Neural cell (in vitro differentiated cells): ENCODE measurements at regions not wholly inside any gene's neighbourhood (a gene's known extent, or its start where the extent isn't known, plus 50 kb on each side); places are given as distances from the start of the nearest gene placed in this dataset.

ENCODE experiments used
- H2AFZ ChIP-seq: fragments of 200-600, 300-800 bp; sonication (generic), shearing (Covaris generic); 2 replicates; pipeline ENCODE4 v1.6.0; 2014; ENCODE audit warnings: low read depth, mild to moderate bottlenecking, antibody characterized with exemption, low read length, moderate library complexity
- H3F3A ChIP-seq: fragments of 200-600 bp; shearing (Covaris generic); 2 replicates; pipeline ENCODE4 v1.6.1; 2016; ENCODE audit warnings: mild to moderate bottlenecking, moderate library complexity, mixed read lengths, antibody characterized with exemption, low read length; ENCODE audit not compliant: insufficient read depth, poor library complexity, severe bottlenecking
- H3K27ac ChIP-seq: fragments of 200-600, 300-800 bp; sonication (generic), shearing (Covaris generic); 2 replicates; pipeline ENCODE4 v1.5.1; 2014; ENCODE audit warnings: mild to moderate bottlenecking, low read length, moderate library complexity
- H3K27me3 ChIP-seq: fragments of 300-800, 200-600 bp; sonication (generic), shearing (Covaris generic); 2 replicates; pipeline ENCODE4 v1.6.0; 2014; ENCODE audit warnings: mild to moderate bottlenecking, low read depth, low read length, moderate library complexity; ENCODE audit not compliant: insufficient read depth
- H3K36me3 ChIP-seq: fragments of 300-800, 200-600 bp; sonication (generic), shearing (Covaris generic); 2 replicates; pipeline ENCODE4 v1.5.1; 2014; ENCODE audit warnings: mild to moderate bottlenecking, antibody characterized with exemption, low read length, moderate library complexity; ENCODE audit not compliant: insufficient read depth
- H3K4me2 ChIP-seq: fragments of 300-800, 200-600 bp; sonication (generic), shearing (Covaris generic); 2 replicates; pipeline ENCODE4 v1.6.0; 2014; ENCODE audit warnings: mild to moderate bottlenecking, low read length
- H3K4me3 ChIP-seq: fragments of 300-800, 200-600 bp; sonication (generic), shearing (Covaris generic); 2 replicates; pipeline ENCODE4 v1.5.1; 2014; ENCODE audit warnings: mild to moderate bottlenecking, low read length, moderate library complexity
- H3K79me2 ChIP-seq: fragments of 200-600 bp; shearing (Covaris generic); replicated peaks from 2 replicates; pipeline ENCODE4 v1.6.0; 2014; ENCODE audit warnings: mild to moderate bottlenecking, low read length, moderate library complexity; ENCODE audit not compliant: insufficient read depth
- H3K9ac ChIP-seq: fragments of 300-800, 200-600 bp; sonication (generic), shearing (Covaris generic); 2 replicates; pipeline ENCODE4 v1.6.1; 2016; ENCODE audit warnings: mild to moderate bottlenecking, low read length, mixed read lengths
- H3K9me2 ChIP-seq: fragments of 200-600 bp; shearing (Covaris generic); 2 replicates; pipeline ENCODE4 v1.6.1; 2016; ENCODE audit warnings: mild to moderate bottlenecking, low read length, mixed read lengths; ENCODE audit not compliant: insufficient read depth
- H3K9me3 ChIP-seq: fragments of 200-600, 300-800 bp; sonication (generic), shearing (Covaris generic); 2 replicates; pipeline ENCODE4 v1.6.1; 2016; ENCODE audit warnings: mild to moderate bottlenecking, mixed run types, low read length, moderate library complexity, mixed read lengths
- H4K20me1 ChIP-seq: fragments of 200-600 bp; shearing (Covaris generic); 2 replicates; pipeline ENCODE4 v1.6.1; 2016; ENCODE audit warnings: mild to moderate bottlenecking, mixed run types; ENCODE audit not compliant: insufficient read depth
- EP300 ChIP-seq: fragments of 450-650 bp; conservative IDR thresholded peaks from 2 replicates; pipeline ENCODE4 v1.6.1; 2014; ENCODE audit warnings: antibody characterized with exemption, mild to moderate bottlenecking, moderate library complexity; ENCODE audit not compliant: poor library complexity, severe bottlenecking
- EZH2 ChIP-seq: fragments of 200-600, 300-800 bp; shearing (Covaris generic), sonication (generic); IDR thresholded peaks from 2 replicates; pipeline ENCODE4 v1.6.1; 2014; ENCODE audit warnings: antibody characterized with exemption, low read length, borderline replicate concordance, mild to moderate bottlenecking; ENCODE audit not compliant: insufficient read depth, poor library complexity, severe bottlenecking
- MXI1 ChIP-seq: fragments of 450-650 bp; conservative IDR thresholded peaks from 2 replicates; pipeline ENCODE4 v1.6.1; 2014; ENCODE audit warnings: antibody characterized with exemption, mild to moderate bottlenecking; ENCODE audit not compliant: poor library complexity, severe bottlenecking
- POLR2AphosphoS5 ChIP-seq: IDR thresholded peaks from 2 replicates; pipeline ENCODE4 v1.6.1; 2012
- RAD21 ChIP-seq: fragments of 450-650 bp; conservative IDR thresholded peaks from 2 replicates; pipeline ENCODE4 v1.6.1; 2014; ENCODE audit warnings: antibody characterized with exemption, mild to moderate bottlenecking, moderate library complexity
- REST ChIP-seq: IDR thresholded peaks from 2 replicates; pipeline ENCODE4 v1.6.1; 2012; ENCODE audit warnings: borderline replicate concordance
- SMC3 ChIP-seq: fragments of 450-650 bp; conservative IDR thresholded peaks from 2 replicates; pipeline ENCODE4 v1.6.1; 2014; ENCODE audit warnings: antibody characterized with exemption, mild to moderate bottlenecking, moderate library complexity; ENCODE audit not compliant: poor library complexity
- TAF1 ChIP-seq: IDR thresholded peaks from 2 replicates; pipeline ENCODE4 v1.6.1; 2012; ENCODE audit warnings: low read depth
- TF ChIP-seq, protein P1 (sequence below): fragments of 450-650 bp; IDR thresholded peaks from 2 replicates; pipeline ENCODE4 v1.5.1; 2014; ENCODE audit warnings: antibody characterized with exemption, mild to moderate bottlenecking, moderate library complexity; ENCODE audit not compliant: poor library complexity, severe bottlenecking

GRCh38 chr10:29084681-29085307 lies 204.1 kb upstream of the LYZL1 start:
- Histone ChIP-seq H3K4me2 (no peak overlapping the region), H3K79me2 (no peaks in the 10 kb centered on the region), H3K9me3 (no peaks in the 10 kb centered on the region), H3K27me3 (no peaks in the 10 kb centered on the region), H3K9me2 (no peaks in the 10 kb centered on the region), H3K9ac (no peak overlapping the region), H3F3A (no peaks in the 10 kb centered on the region), H3K4me3 (no peak overlapping the region), H3K27ac (no peak overlapping the region), H3K36me3 (no peaks in the 10 kb centered on the region), H2AFZ (no peak overlapping the region), H4K20me1 (no peaks in the 10 kb centered on the region)
- TF ChIP-seq RAD21 (no peak), EP300 (no peak), MXI1 (no peak), SMC3 (no peak)

GRCh38 chr10:29089091-29089490 lies 199.8 kb upstream of the LYZL1 start:
- Histone ChIP-seq H3K27ac (no peak overlapping the region), H3K9ac (no peak overlapping the region), H3K4me2 (no peak overlapping the region), H2AFZ (no peak overlapping the region), H3K79me2 (no peaks in the 10 kb centered on the region), H3F3A (no peaks in the 10 kb centered on the region), H3K9me2 (no peaks in the 10 kb centered on the region), H4K20me1 (no peaks in the 10 kb centered on the region), H3K4me3 (no peak overlapping the region), H3K27me3 (no peaks in the 10 kb centered on the region), H3K36me3 (no peaks in the 10 kb centered on the region), H3K9me3 (no peaks in the 10 kb centered on the region)
- TF ChIP-seq MXI1 (no peak), EP300 (no peak), RAD21 (no peak), EZH2 (no peak), SMC3 (no peak), REST (no peak), TAF1 (no peak), POLR2AphosphoS5 (no peak)
- TF ChIP-seq, protein P1, sequence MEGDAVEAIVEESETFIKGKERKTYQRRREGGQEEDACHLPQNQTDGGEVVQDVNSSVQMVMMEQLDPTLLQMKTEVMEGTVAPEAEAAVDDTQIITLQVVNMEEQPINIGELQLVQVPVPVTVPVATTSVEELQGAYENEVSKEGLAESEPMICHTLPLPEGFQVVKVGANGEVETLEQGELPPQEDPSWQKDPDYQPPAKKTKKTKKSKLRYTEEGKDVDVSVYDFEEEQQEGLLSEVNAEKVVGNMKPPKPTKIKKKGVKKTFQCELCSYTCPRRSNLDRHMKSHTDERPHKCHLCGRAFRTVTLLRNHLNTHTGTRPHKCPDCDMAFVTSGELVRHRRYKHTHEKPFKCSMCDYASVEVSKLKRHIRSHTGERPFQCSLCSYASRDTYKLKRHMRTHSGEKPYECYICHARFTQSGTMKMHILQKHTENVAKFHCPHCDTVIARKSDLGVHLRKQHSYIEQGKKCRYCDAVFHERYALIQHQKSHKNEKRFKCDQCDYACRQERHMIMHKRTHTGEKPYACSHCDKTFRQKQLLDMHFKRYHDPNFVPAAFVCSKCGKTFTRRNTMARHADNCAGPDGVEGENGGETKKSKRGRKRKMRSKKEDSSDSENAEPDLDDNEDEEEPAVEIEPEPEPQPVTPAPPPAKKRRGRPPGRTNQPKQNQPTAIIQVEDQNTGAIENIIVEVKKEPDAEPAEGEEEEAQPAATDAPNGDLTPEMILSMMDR = no peak
